Stimulated activated CD4-positive, alpha-beta T cell treated with anti-CD3 and anti-CD28 coated beads, TNF-alpha, amount 100 ng/mL, for 24 hours (primary cell): ENCODE measurements at regions not wholly inside any gene's neighbourhood (a gene's known extent, or its start where the extent isn't known, plus 50 kb on each side); places are given as distances from the start of the nearest gene placed in this dataset.
A peak's percentile ranks its signal among the peaks of the same experiment; 100 is the strongest.
"Not testable (repeated sequence)": the region's sequence is repeated elsewhere in the genome, so short reads cannot be mapped to it uniquely, and the experiment has no call there.

ENCODE experiments used
- DNase-seq, 3 experiments: peaks; one replicate each; pipeline ENCODE4 v3.0.0-alpha.2; 2020; ENCODE audit warnings: low read depth in 3 of 3

- peak; percentile 7 to 34 (median 14) for DNase-seq
Measured at GRCh38 chr11:122202951-122203456, 87.0 kb upstream of the BLID start.

- no peak for DNase-seq
Measured at GRCh38 chr11:122202161-122202950, 86.3 kb upstream of the BLID start.

GRCh38 chr11:122201106-122201505 lies 85.1 kb upstream of the BLID start:
- no peak for DNase-seq

- DNase-seq = no peak
Measured at GRCh38 chr11:122199661-122200060, 83.6 kb upstream of the BLID start.

GRCh38 chr11:122198291-122198983 lies 82.4 kb upstream of the BLID start:
- DNase-seq = no peak

GRCh38 chr11:122197066-122197987 lies 81.3 kb upstream of the BLID start:
- DNase-seq = no peak

GRCh38 chr11:122195790-122196189 lies 79.8 kb upstream of the BLID start:
- DNase-seq = no peak

GRCh38 chr11:122193881-122194480 lies 78.0 kb upstream of the BLID start:
- not testable (repeated sequence) for DNase-seq

- no peak for DNase-seq
Measured at GRCh38 chr11:122193457-122193856, 77.4 kb upstream of the BLID start.

GRCh38 chr11:122192634-122193255 lies 76.7 kb upstream of the BLID start:
- no peak for DNase-seq

- no peak for DNase-seq
Measured at GRCh38 chr11:122190768-122191167, 74.8 kb upstream of the BLID start.

- no peak for DNase-seq
Measured at GRCh38 chr11:122189229-122189628, 73.2 kb upstream of the BLID start.

- DNase-seq = no peak
Measured at GRCh38 chr11:122187373-122188165, 71.6 kb upstream of the BLID start.

GRCh38 chr11:122186439-122187080 lies 70.5 kb upstream of the BLID start:
- DNase-seq = no peak

GRCh38 chr11:122183933-122184332 lies 67.9 kb upstream of the BLID start:
- no peak for DNase-seq

GRCh38 chr11:122181893-122182292 lies 65.9 kb upstream of the BLID start:
- no peak for DNase-seq

- no peak for DNase-seq
Measured at GRCh38 chr11:122181372-122181771, 65.4 kb upstream of the BLID start.

GRCh38 chr11:122179961-122180834 lies 64.2 kb upstream of the BLID start:
- DNase-seq = no peak

- DNase-seq = no peak
Measured at GRCh38 chr11:122178795-122179194, 62.8 kb upstream of the BLID start.
